ENCODE measurements at regions not wholly inside any gene's neighbourhood (a gene's known extent, or its start where the extent isn't known, plus 50 kb on each side); places are given as distances from the start of the nearest gene placed in this dataset.

DNA sequence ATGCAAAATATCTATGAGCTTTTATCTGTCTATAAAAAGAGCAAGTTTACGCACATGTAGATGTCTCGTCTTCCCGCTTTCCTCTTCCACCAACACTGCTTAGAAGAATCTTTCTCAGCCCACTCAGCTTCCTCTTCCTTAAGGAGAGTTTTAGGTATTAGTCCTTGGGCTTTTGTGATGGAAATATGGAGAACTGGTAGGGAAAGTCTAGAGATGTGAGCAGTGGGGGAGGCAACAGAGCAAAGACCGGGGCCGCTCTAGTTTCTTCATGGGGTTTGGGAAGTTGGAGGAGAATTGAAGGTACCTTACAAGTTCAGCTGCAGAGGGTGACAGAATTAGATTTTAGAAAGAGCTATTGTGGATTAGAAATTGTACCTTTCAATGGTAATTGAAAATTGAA, 56.3 kb upstream of the CPNE8 start:
- TF ChIP-seq, protein P1, sequence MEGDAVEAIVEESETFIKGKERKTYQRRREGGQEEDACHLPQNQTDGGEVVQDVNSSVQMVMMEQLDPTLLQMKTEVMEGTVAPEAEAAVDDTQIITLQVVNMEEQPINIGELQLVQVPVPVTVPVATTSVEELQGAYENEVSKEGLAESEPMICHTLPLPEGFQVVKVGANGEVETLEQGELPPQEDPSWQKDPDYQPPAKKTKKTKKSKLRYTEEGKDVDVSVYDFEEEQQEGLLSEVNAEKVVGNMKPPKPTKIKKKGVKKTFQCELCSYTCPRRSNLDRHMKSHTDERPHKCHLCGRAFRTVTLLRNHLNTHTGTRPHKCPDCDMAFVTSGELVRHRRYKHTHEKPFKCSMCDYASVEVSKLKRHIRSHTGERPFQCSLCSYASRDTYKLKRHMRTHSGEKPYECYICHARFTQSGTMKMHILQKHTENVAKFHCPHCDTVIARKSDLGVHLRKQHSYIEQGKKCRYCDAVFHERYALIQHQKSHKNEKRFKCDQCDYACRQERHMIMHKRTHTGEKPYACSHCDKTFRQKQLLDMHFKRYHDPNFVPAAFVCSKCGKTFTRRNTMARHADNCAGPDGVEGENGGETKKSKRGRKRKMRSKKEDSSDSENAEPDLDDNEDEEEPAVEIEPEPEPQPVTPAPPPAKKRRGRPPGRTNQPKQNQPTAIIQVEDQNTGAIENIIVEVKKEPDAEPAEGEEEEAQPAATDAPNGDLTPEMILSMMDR (optimal IDR thresholded peaks at IDR 0.05 in 1 of 3, IDR thresholded peaks at IDR 0.05 in 1 of 3, conservative IDR thresholded peaks at IDR 0.05 in 1 of 3; ENCODE audit: extremely low read depth in 1 of 3, insufficient read depth in 2 of 3, low read length in 3 of 3), result no peak
- no peak for TF ChIP-seq EZH2 (IDR thresholded peaks at IDR 0.05; ENCODE audit: low read length)

Data from keratinocyte (primary cell).